Spleen (tissue), 11 donors: ENCODE measurements at regions not wholly inside any gene's neighbourhood (a gene's known extent, or its start where the extent isn't known, plus 50 kb on each side); places are given as distances from the start of the nearest gene placed in this dataset.

Experiments used
- DNase-seq: peaks from one replicate; pipeline ENCODE4 v3.0.0-alpha.2; 2020
- H3K27ac ChIP-seq, 8 donors: fragments of 200-600 bp; sonication (generic) in 7 of 8; 1 replicate in 4 of 8; 2 replicates in 4 of 8; pipeline versions ENCODE4 v1.5.0 to v1.8.0; 2016 to 2021; ENCODE audit warnings: inconsistent platforms in 4 of 8, mild to moderate bottlenecking in 4 of 8, moderate library complexity in 1 of 8
- H3K27me3 ChIP-seq, 7 donors: fragments of 200-600 bp; sonication (generic) in 6 of 7; replicated peaks in 1 of 7; 1 replicate in 4 of 7; 2 replicates in 3 of 7; pipeline versions ENCODE4 v1.5.0 to v1.8.0; 2016 to 2021; ENCODE audit warnings: inconsistent platforms in 3 of 7, mild to moderate bottlenecking in 1 of 7
- H3K36me3 ChIP-seq, 6 donors: fragments of 200-600 bp; sonication (generic) in 5 of 6; 1 replicate in 4 of 6; 2 replicates in 2 of 6; pipeline versions ENCODE4 v1.5.0 to v1.8.0; 2016 to 2021; ENCODE audit warnings: inconsistent platforms in 2 of 6
- H3K4me1 ChIP-seq, 6 donors: fragments of 200-600 bp; sonication (generic) in 5 of 6; 1 replicate in 3 of 6; 2 replicates in 3 of 6; pipeline versions ENCODE4 v1.5.0 to v1.8.0; 2016 to 2021; ENCODE audit warnings: inconsistent platforms in 3 of 6
- H3K4me3 ChIP-seq, 8 donors: fragments of 200-600 bp; sonication (generic) in 7 of 8; 1 replicate in 4 of 8; 2 replicates in 4 of 8; pipeline versions ENCODE4 v1.5.0 to v1.8.0; 2016 to 2021; ENCODE audit warnings: inconsistent platforms in 4 of 8, mild to moderate bottlenecking in 4 of 8, moderate library complexity in 2 of 8
- H3K9me3 ChIP-seq, 8 donors: fragments of 200-600 bp; sonication (generic) in 7 of 8; 1 replicate in 4 of 8; 2 replicates in 4 of 8; pipeline versions ENCODE4 v1.5.0 to v1.8.0; 2016 to 2021; ENCODE audit warnings: inconsistent platforms in 4 of 8
- CTCF ChIP-seq, 11 experiments: fragments of 200-600 bp in 7 of 11; fragments of 450-650 bp in 4 of 11; sonication (generic) in 4 of 11; IDR thresholded peaks in 8 of 11; conservative IDR thresholded peaks in 3 of 11; 1 replicate in 7 of 11; 2 replicates in 4 of 11; pipeline versions ENCODE4 v1.4.0 to v1.8.0; 2016 to 2021; ENCODE audit warnings: antibody characterized with exemption in 11 of 11, inconsistent platforms in 4 of 11, mild to moderate bottlenecking in 1 of 11
- POLR2A ChIP-seq, 3 donors: fragments of 450-650 bp; IDR thresholded peaks; one replicate each; pipeline ENCODE4 v1.5.1; 2017; ENCODE audit warnings: antibody characterized with exemption in 3 of 3, mild to moderate bottlenecking in 1 of 3
- POLR2AphosphoS5 ChIP-seq, 3 donors: sonication (generic); formaldehyde crosslinking; IDR thresholded peaks; one replicate each; pipeline ENCODE4 v1.5.1; 2017; ENCODE audit warnings: antibody characterized with exemption in 3 of 3
- WGBS, 5 donors: extraction: QIAGEN DNeasy Blood & Tissue Kit in 3 of 5; methylation state at CpG; one replicate each; pipeline versions ENCODE4 v1.1.5 to v1.1.7; 2013 to 2018; 5-methylcytosine and 5-hydroxymethylcytosine counted together
- intact Hi-C: fragments of 100-400 bp; cut with DNase I; formaldehyde crosslinking; loops from one replicate; pipeline ENCODE4 v1.15.0; 2023; ENCODE audit warnings: low total_unique reads
- donor health status: healthy with polysubstance abuse.
- donor health status: DM: no; HTN: no; CAD: no; lungs with moderate emphysema.
- donor health status: DM: no; HTN: no; CAD: no.
- donor health status: Bipolar disorder and iron deficiency.
- donor health status: healthy.
- donor health status: DM: no; HTN: no; CAD: no.
- donor health status: DM: yes; HTN: yes; CAD: no.

GRCh38 chr5:39584927-39585326, 160.1 kb upstream of the DAB2 start:
- peaks cover 0 to 16% (median 8%) of the 10 kb centered on the region in 6 donors for H3K4me1 ChIP-seq
- H3K27me3 ChIP-seq: no peaks in the 10 kb centered on the region
- H3K9me3 ChIP-seq: no peaks in the 10 kb centered on the region
- H3K4me3 ChIP-seq: no peak overlapping the region
- no peak for TF ChIP-seq CTCF (IDR thresholded peaks at IDR 0.05 in 8 of 11, conservative IDR thresholded peaks at IDR 0.05 in 3 of 11)
- no peak overlapping the region for H3K27ac ChIP-seq
- no peaks in the 10 kb centered on the region for H3K36me3 ChIP-seq
- no peak for DNase-seq
- WGBS, 5 donors: 38 to 64% (median 57%) methylated on average over 2 of the region's 2 CpGs
- intact Hi-C loops: loop anchor here (10.0 kb wide), 1 partner anchor 360 kb away; no protein-coding TSS in a partner anchor

- peaks cover 0 to 16% (median 8%) of the 10 kb centered on the region in 6 donors for H3K4me1 ChIP-seq
- no peak for DNase-seq
- TF ChIP-seq POLR2AphosphoS5 (IDR thresholded peaks at IDR 0.05): no peak
- TF ChIP-seq POLR2A (IDR thresholded peaks at IDR 0.05): no peak
- no peak for TF ChIP-seq CTCF (IDR thresholded peaks at IDR 0.05 in 8 of 11, conservative IDR thresholded peaks at IDR 0.05 in 3 of 11)
- no peaks in the 10 kb centered on the region for H3K9me3 ChIP-seq
- no peak overlapping the region for H3K4me3 ChIP-seq
- intact Hi-C loops: loop anchor here (10.0 kb wide), 1 partner anchor 364 kb away; no protein-coding TSS in a partner anchor
- H3K27me3 ChIP-seq: no peaks in the 10 kb centered on the region
- no peak overlapping the region for H3K27ac ChIP-seq
- WGBS, 5 donors: 2 to 18% (median 6%) methylated on average over 1 of the region's 1 CpG
- H3K36me3 ChIP-seq: no peaks in the 10 kb centered on the region
Measured at GRCh38 chr5:39580702-39581453, 156.1 kb upstream of the DAB2 start.

- no peak overlapping the region for H3K27ac ChIP-seq
- intact Hi-C loops: loop anchor here (10.0 kb wide), 1 partner anchor 365 kb away; no protein-coding TSS in a partner anchor
- 89 to 96% (median 94%) methylated on average over 3 of the region's 3 CpGs for WGBS, 5 donors
Measured at GRCh38 chr5:39579750-39580149, 155.0 kb upstream of the DAB2 start.

More at GRCh38 chr5:39579750-39580149, 155.0 kb upstream of the DAB2 start:
- H3K4me1 ChIP-seq: peaks cover 0 to 16% (median 8%) of the 10 kb centered on the region in 6 donors
- DNase-seq: no peak
- H3K4me3 ChIP-seq: no peak overlapping the region
- H3K36me3 ChIP-seq: no peaks in the 10 kb centered on the region
- H3K9me3 ChIP-seq: no peaks in the 10 kb centered on the region
- TF ChIP-seq CTCF (IDR thresholded peaks at IDR 0.05 in 8 of 11, conservative IDR thresholded peaks at IDR 0.05 in 3 of 11) (no peak), POLR2A (IDR thresholded peaks at IDR 0.05) (no peak), POLR2AphosphoS5 (IDR thresholded peaks at IDR 0.05) (no peak)
- no peaks in the 10 kb centered on the region for H3K27me3 ChIP-seq
